HepG2 (cell line): ENCODE measurements at regions not wholly inside any gene's neighbourhood (a gene's known extent, or its start where the extent isn't known, plus 50 kb on each side); places are given as distances from the start of the nearest gene placed in this dataset.

Experiments used
- ATAC-seq: fragments of 200-7000 bp; cut with Tn5 transposase; 3 replicates; pipeline ENCODE4 v1.9.1; 2020; ENCODE audit warnings: mild to moderate bottlenecking, moderate library complexity
- BruUV-seq: library from RNA; stranded (reverse); fragments of 400-500 nt; replicated peaks from 2 replicates; lab custom pipeline; 2021; lab: Mats Ljungman, UMichigan
- CTCF ChIA-PET: fragments of 300-600 bp; formaldehyde crosslinking; extraction: SDS; loops from one replicate; lab custom pipeline; 2021; ENCODE audit warnings: low total read pairs, inconsistent platforms, low intra/inter-chr PET ratio; lab: Yijun Ruan, JAX
- POLR2A ChIA-PET: fragments of 350-600 bp; sonication (Branson Sonifier 250); formaldehyde crosslinking; loops from one replicate; lab custom pipeline; 2020; ENCODE audit warnings: antibody characterized with exemption, inconsistent platforms; lab: Yijun Ruan, JAX
- DNase-seq: peaks from one replicate; pipeline ENCODE4 v3.0.0-alpha.2; 2015; ENCODE audit warnings: low spot score
- FAIRE-seq: peaks from 3 replicates; lab custom pipeline; 2011; peaks lifted over from hg19 to GRCh38; lab: Jason Lieb, UNC
- H2AFZ ChIP-seq: one replicate; pipeline ENCODE4 v1.6.1; 2011; ENCODE audit warnings: low read length, inconsistent platforms
- H3K27ac ChIP-seq: fragments of 300-600 bp; 3 replicates; pipeline ENCODE4 v1.8.0; 2011; ENCODE audit warnings: mixed run types, mild to moderate bottlenecking, mixed read lengths, low read length, inconsistent platforms; ENCODE audit not compliant: insufficient read depth; ENCODE audit errors: extremely low read length
- H3K27me3 ChIP-seq, 2 experiments: fragments of 200-600 bp in 1 of 2; 2 replicates in 1 of 2; 3 replicates in 1 of 2; pipeline versions ENCODE4 v1.6.0 to v1.8.0; 2011; ENCODE audit warnings: low read length in 2 of 2, mild to moderate bottlenecking in 2 of 2, moderate library complexity in 2 of 2, inconsistent platforms in 1 of 2; ENCODE audit not compliant: insufficient read depth in 2 of 2, control insufficient read depth in 1 of 2
- H3K36me3 ChIP-seq, 2 experiments: fragments of 200-600 bp in 1 of 2; replicated peaks in 1 of 2; 2 replicates in 1 of 2; 3 replicates in 1 of 2; pipeline versions ENCODE4 v1.5.1 to v1.8.0; 2011; ENCODE audit warnings: low read length in 2 of 2, inconsistent platforms in 1 of 2; ENCODE audit not compliant: insufficient read depth in 2 of 2, control insufficient read depth in 1 of 2
- H3K4me1 ChIP-seq: 2 replicates; pipeline ENCODE4 v1.5.1; 2012; ENCODE audit warnings: low read length, inconsistent platforms; ENCODE audit not compliant: insufficient read depth
- H3K4me2 ChIP-seq: 2 replicates; pipeline ENCODE4 v1.6.0; 2011; ENCODE audit warnings: low read depth, low read length, inconsistent platforms
- H3K4me3 ChIP-seq, 3 experiments: fragments of 200-600 bp in 1 of 3; sonication (generic), shearing (Covaris generic) in 1 of 3; replicated peaks in 1 of 3; 2 replicates each; pipeline ENCODE4 v1.5.1; 2011 to 2016; ENCODE audit warnings: low read length in 3 of 3, inconsistent platforms in 2 of 3, low read depth in 2 of 3, mild to moderate bottlenecking in 2 of 3, control low read depth in 1 of 3, mixed read lengths in 1 of 3; ENCODE audit not compliant: insufficient read depth in 1 of 3
- H3K79me2 ChIP-seq: one replicate; pipeline ENCODE4 v1.6.1; 2011; ENCODE audit warnings: low read length, inconsistent platforms; ENCODE audit not compliant: insufficient read depth
- H3K9ac ChIP-seq: 2 replicates; pipeline ENCODE4 v1.6.0; 2011; ENCODE audit warnings: mild to moderate bottlenecking, low read depth, low read length, inconsistent platforms; ENCODE audit not compliant: insufficient read depth
- H3K9me3 ChIP-seq: 2 replicates; pipeline ENCODE4 v1.5.1; 2012; ENCODE audit warnings: mild to moderate bottlenecking, low read length
- H4K20me1 ChIP-seq: 2 replicates; pipeline ENCODE4 v1.6.0; 2011; ENCODE audit warnings: inconsistent platforms, mild to moderate bottlenecking, low read length, moderate library complexity; ENCODE audit not compliant: insufficient read depth
- DRAP1 ChIP-seq: IDR thresholded peaks from 2 replicates; pipeline ENCODE4 v1.6.1; 2016; ENCODE audit warnings: missing genetic modification reagents, missing compliant biosample characterization
- HMGA1 ChIP-seq: sonication (generic); formaldehyde crosslinking; conservative IDR thresholded peaks from 2 replicates; pipeline ENCODE4 v1.4.0; 2020; ENCODE audit warnings: missing genetic modification reagents
- HOXA5 ChIP-seq: sonication (generic); formaldehyde crosslinking; IDR thresholded peaks from 2 replicates; pipeline ENCODE4 v1.4.0; 2020; ENCODE audit warnings: missing genetic modification reagents
- IRF9 ChIP-seq: sonication (generic); formaldehyde crosslinking; IDR thresholded peaks from 2 replicates; pipeline ENCODE4 v1.8.0; 2022; ENCODE audit warnings: missing genetic modification reagents, mild to moderate bottlenecking, borderline replicate concordance
- KLF9 ChIP-seq: IDR thresholded peaks from 2 replicates; pipeline ENCODE4 v1.6.1; 2016; ENCODE audit warnings: low read depth
- MBD4 ChIP-seq: IDR thresholded peaks from 2 replicates; pipeline ENCODE4 v1.6.1; 2012; ENCODE audit warnings: low read length, inconsistent platforms, borderline replicate concordance
- NKX3-1 ChIP-seq: sonication (generic); formaldehyde crosslinking; IDR thresholded peaks from 2 replicates; pipeline ENCODE4 v1.5.0; 2020; ENCODE audit warnings: missing genetic modification reagents
- PRPF4 ChIP-seq: fragments of 200-400 bp; formaldehyde crosslinking; IDR thresholded peaks from 2 replicates; pipeline ENCODE4 v1.6.1; 2016; ENCODE audit warnings: low read length, low read depth; ENCODE audit not compliant: poor library complexity, severe bottlenecking
- SP4 ChIP-seq: sonication (generic); formaldehyde crosslinking; IDR thresholded peaks from 2 replicates; pipeline ENCODE4 v1.8.1; 2023; ENCODE audit warnings: mild to moderate bottlenecking, missing genetic modification reagents
- TBX2 ChIP-seq: sonication (generic); formaldehyde crosslinking; IDR thresholded peaks from 2 replicates; pipeline ENCODE4 v1.5.0; 2020; ENCODE audit warnings: missing genetic modification reagents, mild to moderate bottlenecking, borderline replicate concordance
- ZBTB38 ChIP-seq: sonication (generic); formaldehyde crosslinking; IDR thresholded peaks from 2 replicates; pipeline ENCODE4 v1.5.1; 2020; ENCODE audit warnings: mild to moderate bottlenecking, missing genetic modification reagents
- ZBTB46 ChIP-seq: sonication (generic); formaldehyde crosslinking; IDR thresholded peaks from 2 replicates; pipeline ENCODE4 v1.4.0; 2020; ENCODE audit warnings: mild to moderate bottlenecking, missing genetic modification reagents, borderline replicate concordance
- ZBTB49 ChIP-seq: sonication (generic); formaldehyde crosslinking; IDR thresholded peaks from 2 replicates; pipeline ENCODE4 v1.4.0; 2020; ENCODE audit warnings: missing genetic modification reagents, borderline replicate concordance
- ZEB1 ChIP-seq: IDR thresholded peaks from 2 replicates; pipeline ENCODE4 v1.6.1; 2012; ENCODE audit warnings: mild to moderate bottlenecking, low read depth, inconsistent platforms; ENCODE audit not compliant: insufficient replicate concordance
- ZFP1 ChIP-seq: IDR thresholded peaks from 2 replicates; pipeline ENCODE4 v1.6.1; 2016
- ZNF230 ChIP-seq: sonication (generic); formaldehyde crosslinking; IDR thresholded peaks from 2 replicates; pipeline ENCODE4 v1.4.0; 2020; ENCODE audit warnings: mild to moderate bottlenecking, missing genetic modification reagents
- ZNF460 ChIP-seq: sonication (generic); formaldehyde crosslinking; IDR thresholded peaks from 2 replicates; pipeline ENCODE4 v1.5.1; 2020; ENCODE audit warnings: missing genetic modification reagents, mild to moderate bottlenecking, borderline replicate concordance
- ZNF776 ChIP-seq: sonication (generic); formaldehyde crosslinking; IDR thresholded peaks from 2 replicates; pipeline ENCODE4 v1.4.0; 2020; ENCODE audit warnings: mild to moderate bottlenecking, missing genetic modification reagents
- ZNF841 ChIP-seq: sonication (generic); formaldehyde crosslinking; IDR thresholded peaks from 2 replicates; pipeline ENCODE4 v1.8.1; 2023; ENCODE audit warnings: missing genetic modification reagents, borderline replicate concordance
- WGBS: methylation state at CpG from one replicate; pipeline ENCODE4 v1.1.6; 2017; ENCODE audit warnings: low lambda C conversion rate; 5-methylcytosine and 5-hydroxymethylcytosine counted together
- in situ Hi-C: cut with HindIII; loops from 2 replicates; pipeline ENCODE4 v1.10.0; 2017; ENCODE audit warnings: low pct_unique_long_range_greater_than_20kb; ENCODE audit not compliant: extremely low pct_ligation_motif_present
- intact Hi-C: fragments of 100-400 bp; cut with micrococcal nuclease; formaldehyde crosslinking; loops from one replicate; pipeline ENCODE4 v1.10.0; 2022; ENCODE audit not compliant: unreplicated experiment

GRCh38 chr22:27598792-27599191 lies 202.8 kb downstream of the MN1 start:
- no peak for ATAC-seq
- H4K20me1 ChIP-seq, result no peaks in the 10 kb centered on the region
- intact Hi-C loops (no loop called here), in situ Hi-C loops (no loop called here)
- ChIA-PET CTCF (no interaction called here), POLR2A (no interaction called here)
- TF ChIP-seq ZFP1 (CRISPR knock-in tag) (no peak), ZNF776 (CRISPR knock-in tag) (no peak), HOXA5 (CRISPR knock-in tag) (no peak), PRPF4 (no peak), ZBTB38 (no peak), TBX2 (CRISPR knock-in tag) (no peak), ZEB1 (no peak), HMGA1 (CRISPR knock-in tag) (no peak), DRAP1 (CRISPR knock-in tag) (no peak), NKX3-1 (no peak), ZNF230 (CRISPR knock-in tag) (no peak), IRF9 (CRISPR knock-in tag) (no peak), KLF9 (CRISPR knock-in tag) (no peak), ZNF460 (CRISPR knock-in tag) (no peak), ZNF841 (CRISPR knock-in tag) (no peak), MBD4 (no peak), SP4 (no peak), ZBTB49 (no peak), ZBTB46 (no peak)
- DNase-seq, result no peak
- no peak overlapping the region for H3K9ac ChIP-seq
- H3K36me3 ChIP-seq, result no peaks in the 10 kb centered on the region
- WGBS, result 0% methylated on average over 1 of the region's 1 CpG
- H3K27me3 ChIP-seq, result no peaks in the 10 kb centered on the region; a peak in 2 of 5 replicates
- H3K27ac ChIP-seq, result no peak overlapping the region
- H3K4me1 ChIP-seq, result no peaks in the 10 kb centered on the region
- no peak overlapping the region for H3K4me3 ChIP-seq
- H3K79me2 ChIP-seq, result no peaks in the 10 kb centered on the region
- BruUV-seq, result no TSS peak
- H3K9me3 ChIP-seq, result no peaks in the 10 kb centered on the region
- no peak overlapping the region for H2AFZ ChIP-seq
- no peak overlapping the region for H3K4me2 ChIP-seq
- FAIRE-seq, result no peak
